NCI-H524 treated with DMSO at 0.1 percent for 48 hours (cell line): ENCODE measurements at regions not wholly inside any gene's neighbourhood (a gene's known extent, or its start where the extent isn't known, plus 50 kb on each side); places are given as distances from the start of the nearest gene placed in this dataset.

Experiments used
- DNase-seq: peaks from one replicate; lab custom pipeline; 2025; lab: John Stamatoyannopoulos, UW

DNA sequence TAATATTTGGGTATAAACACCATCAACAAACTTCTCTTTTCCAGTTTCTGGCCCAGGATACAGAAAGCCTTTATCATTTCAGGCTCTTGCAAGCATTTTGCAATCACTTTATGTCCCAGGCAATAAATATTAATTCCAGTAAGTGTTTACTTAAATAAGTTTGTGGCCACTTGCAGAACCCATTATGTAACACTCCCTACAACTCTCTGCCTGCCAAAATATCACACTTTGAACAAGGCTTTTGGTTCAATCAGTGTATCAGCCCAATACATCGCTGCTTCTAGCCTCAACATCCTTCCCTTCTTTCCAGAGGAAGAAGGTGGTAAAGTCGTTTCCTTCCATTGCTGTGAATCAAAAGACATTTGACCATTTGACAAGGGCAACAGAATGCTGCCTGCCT is 203.0 kb upstream of the USP25 start:
- no peak for DNase-seq

GRCh38 chr21:15528346-15528745 is 201.4 kb upstream of the USP25 start:
- no peak for DNase-seq

GRCh38 chr21:15531986-15532385 is 197.8 kb upstream of the USP25 start:
- DNase-seq, result no peak

- no peak for DNase-seq
Observed at GRCh38 chr21:15533618-15534017, 196.2 kb upstream of the USP25 start.

DNA sequence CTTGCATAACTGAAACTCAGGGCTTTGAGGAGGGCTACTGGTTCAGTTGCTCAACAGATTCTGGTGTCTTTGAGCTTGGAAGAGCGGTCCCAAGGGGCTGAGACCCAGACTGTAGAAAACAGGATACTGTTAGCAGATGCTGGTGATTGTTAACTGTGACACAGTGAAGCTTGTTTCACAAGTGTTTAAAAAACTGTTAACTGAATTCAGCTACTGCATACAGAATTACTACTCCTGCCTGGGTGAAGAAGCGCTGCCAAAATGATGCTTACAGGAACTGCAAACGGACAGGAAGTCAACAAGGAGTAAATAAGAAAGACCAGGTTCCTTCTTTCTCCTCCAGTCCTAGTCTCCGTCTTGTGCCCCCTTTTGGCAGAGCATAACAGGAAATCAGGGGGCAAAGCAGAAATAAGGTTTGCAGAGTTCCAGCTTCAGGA is 195.3 kb upstream of the USP25 start:
- no peak for DNase-seq

- no peak for DNase-seq
Observed at GRCh38 chr21:15539376-15539775, 190.4 kb upstream of the USP25 start.

- DNase-seq, result no peak
Observed at GRCh38 chr21:15543473-15543872, 186.3 kb upstream of the USP25 start.

GRCh38 chr21:15549671-15550070 is 180.1 kb upstream of the USP25 start:
- no peak for DNase-seq

DNA sequence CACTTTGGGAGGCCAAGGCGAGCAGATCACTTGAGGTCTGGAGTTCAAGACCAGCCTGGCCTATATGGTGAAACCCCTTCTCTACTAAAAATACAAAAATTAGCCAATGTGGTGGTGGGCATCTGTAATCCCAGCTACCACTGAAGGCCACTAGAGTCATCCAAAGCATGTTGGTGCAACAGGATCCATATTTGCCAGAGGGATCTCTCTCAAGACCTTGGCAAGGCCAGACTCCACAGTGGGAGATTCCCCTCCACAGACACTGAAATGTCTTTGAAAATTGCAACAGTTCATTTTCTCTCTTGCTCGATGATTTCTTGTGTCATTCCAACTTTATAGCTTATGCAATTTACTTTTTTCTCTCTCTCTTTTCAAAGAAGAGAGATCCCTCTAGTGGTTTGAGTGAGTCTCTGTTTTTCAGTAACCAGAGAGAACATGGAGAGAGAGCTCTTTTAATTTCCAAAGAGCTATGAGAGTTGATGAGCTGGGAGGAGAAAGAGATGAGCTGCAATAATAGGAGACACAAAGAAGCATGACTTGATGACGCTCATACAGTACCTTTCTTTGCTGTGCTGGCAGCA is 176.8 kb upstream of the USP25 start:
- no peak for DNase-seq

- peak; percentile 15 for DNase-seq
Observed at GRCh38 chr21:15557925-15558324, 171.9 kb upstream of the USP25 start.

GRCh38 chr21:15558884-15559283 is 170.9 kb upstream of the USP25 start:
- no peak for DNase-seq

DNA sequence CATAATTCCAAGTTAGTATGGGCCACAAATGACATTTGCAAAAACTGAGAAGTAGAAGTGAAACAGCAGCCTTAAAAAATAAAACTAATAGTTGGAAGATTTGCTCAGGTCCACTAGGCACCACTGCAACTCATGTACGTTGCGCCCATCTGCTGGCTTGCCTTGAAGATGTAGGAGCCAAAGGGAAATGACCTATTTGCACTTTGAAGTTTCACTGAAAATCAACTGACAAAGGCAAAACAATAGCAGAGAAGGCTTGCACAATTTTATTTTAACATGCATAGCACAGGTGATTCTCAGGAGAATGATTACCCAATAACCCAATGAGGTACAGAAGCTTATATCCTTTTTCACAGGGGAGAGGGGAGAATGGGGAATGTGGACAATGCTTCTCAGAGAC is 170.1 kb upstream of the USP25 start:
- no peak for DNase-seq

GRCh38 chr21:15560383-15561056 is 169.3 kb upstream of the USP25 start:
- DNase-seq, result no peak

- DNase-seq, result no peak
Observed at GRCh38 chr21:15562748-15563147, 167.0 kb upstream of the USP25 start.

DNA sequence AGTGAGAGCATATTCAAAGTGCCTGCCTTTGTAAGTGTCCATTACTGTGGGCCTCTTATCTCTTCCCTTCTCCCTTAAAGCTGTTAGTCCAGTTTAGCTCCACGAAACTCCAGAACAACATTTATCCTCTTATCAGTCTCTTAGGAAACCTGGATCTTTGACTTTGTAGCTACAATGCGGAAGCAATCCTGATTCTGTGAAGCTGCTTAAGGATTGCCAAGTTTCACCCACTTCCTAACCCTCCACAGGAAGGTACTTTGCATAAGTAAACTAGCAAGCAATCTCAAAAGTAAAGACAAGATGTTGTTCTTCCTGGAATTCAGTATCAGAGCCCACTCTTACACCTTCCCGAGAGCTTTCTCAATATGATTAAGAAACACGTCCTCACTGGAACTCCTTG is 164.9 kb upstream of the USP25 start:
- no peak for DNase-seq

GRCh38 chr21:15566703-15567102 is 163.1 kb upstream of the USP25 start:
- no peak for DNase-seq

DNA sequence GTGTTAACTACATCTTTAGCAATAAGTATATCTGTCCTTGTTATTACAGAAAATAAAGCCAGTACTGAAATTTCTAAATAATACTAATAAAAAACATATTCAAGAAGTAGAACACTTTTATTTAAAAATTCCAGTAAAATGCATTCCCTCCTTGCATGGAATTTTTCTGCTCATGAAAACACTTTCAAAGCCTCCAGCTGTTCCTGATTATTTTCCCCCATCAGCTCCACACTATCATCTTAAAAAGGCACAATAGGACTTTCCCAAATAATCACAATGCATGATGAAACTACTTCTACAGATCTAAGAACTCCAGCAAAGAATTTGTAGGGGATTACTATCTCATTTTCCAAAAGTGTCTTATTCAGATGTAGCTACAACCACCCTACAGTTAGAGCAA is 162.6 kb upstream of the USP25 start:
- no peak for DNase-seq

- no peak for DNase-seq
Observed at GRCh38 chr21:15568516-15568915, 161.3 kb upstream of the USP25 start.

- no peak for DNase-seq
Observed at GRCh38 chr21:15586752-15587427, 142.9 kb upstream of the USP25 start.

DNA sequence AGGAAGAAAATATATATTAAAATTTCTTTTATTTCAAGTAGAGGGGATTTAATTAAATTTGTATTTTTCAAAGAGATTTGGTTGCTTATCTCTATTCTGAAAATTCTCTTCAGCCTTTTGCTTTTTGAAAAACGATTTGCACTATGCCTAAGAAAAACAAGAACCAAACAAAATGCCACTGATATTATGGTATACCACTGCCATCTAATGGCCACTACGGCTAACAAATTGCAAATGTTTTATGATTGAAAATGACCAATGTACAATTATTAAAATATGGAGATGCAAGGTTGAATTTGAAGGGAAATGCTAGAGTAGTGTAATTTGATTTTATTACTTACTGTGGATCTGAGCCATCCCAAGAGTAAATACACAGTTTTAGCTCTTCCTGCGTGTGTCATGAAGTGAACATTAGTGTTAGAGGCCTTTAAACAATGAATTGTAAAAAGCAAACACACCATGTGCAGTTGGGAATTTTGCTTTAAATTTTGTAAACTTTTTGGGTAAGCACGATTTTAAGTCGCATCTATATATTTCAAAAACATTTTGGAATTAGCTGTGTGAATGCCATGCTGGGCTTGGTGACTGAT is 137.4 kb upstream of the USP25 start:
- DNase-seq, result peak; percentile 44

GRCh38 chr21:15592957-15593356 is 136.8 kb upstream of the USP25 start:
- DNase-seq, result no peak

DNA sequence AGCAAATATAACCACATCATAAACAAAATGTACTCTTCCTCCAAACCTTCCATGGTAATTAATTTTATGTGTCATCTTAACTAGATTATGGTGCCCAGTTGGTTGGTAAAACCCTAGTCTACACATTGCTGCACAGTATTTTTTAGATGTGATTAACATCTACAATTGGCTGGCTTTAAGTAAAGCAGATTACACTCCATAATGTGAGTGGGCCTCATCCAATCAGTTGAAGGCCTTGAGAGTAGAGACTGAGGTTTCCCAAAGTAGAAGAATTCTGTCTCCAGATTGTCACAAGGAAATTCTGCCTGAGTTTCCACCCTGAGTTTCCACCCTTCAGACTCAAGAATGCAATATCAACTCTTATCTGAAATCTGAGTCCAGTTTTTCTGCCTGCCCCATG is 128.4 kb upstream of the USP25 start:
- no peak for DNase-seq

GRCh38 chr21:15604413-15604812 is 125.4 kb upstream of the USP25 start:
- DNase-seq, result no peak
